PC-9 (cell line): ENCODE measurements at regions not wholly inside any gene's neighbourhood (a gene's known extent, or its start where the extent isn't known, plus 50 kb on each side); places are given as distances from the start of the nearest gene placed in this dataset.

Source experiments
- EZH2 ChIP-seq: fragments of 200-600 bp; sonication (generic); IDR thresholded peaks from 2 replicates; pipeline ENCODE4 v1.8.0; 2017; ENCODE audit warnings: antibody characterized with exemption, low read depth
- TF ChIP-seq, protein P1 (sequence below): fragments of 200-600 bp; sonication (generic); conservative IDR thresholded peaks from 2 replicates; pipeline ENCODE4 v1.6.1; 2017; ENCODE audit warnings: mixed run types, antibody characterized with exemption, mild to moderate bottlenecking, moderate library complexity

DNA sequence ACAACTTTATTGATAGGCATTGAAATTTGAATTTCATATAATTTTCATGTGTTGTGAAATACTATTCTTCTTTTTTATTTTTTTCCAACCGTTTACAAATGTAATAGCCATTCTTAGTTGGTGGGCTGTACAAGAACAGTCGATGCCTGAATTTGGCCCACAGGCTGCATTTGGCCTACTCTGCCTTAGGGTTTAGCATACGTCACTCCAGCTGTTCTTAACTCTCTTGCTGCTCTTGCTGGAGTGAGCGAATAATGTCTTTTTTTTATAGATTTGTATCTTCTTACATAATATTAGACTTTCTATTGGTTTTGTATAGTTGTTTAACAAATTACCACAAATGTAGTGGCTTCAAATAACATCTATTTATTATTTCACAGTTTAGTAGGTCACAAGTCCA is 163.4 kb upstream of the MKI67 start:
- TF ChIP-seq, protein P1, sequence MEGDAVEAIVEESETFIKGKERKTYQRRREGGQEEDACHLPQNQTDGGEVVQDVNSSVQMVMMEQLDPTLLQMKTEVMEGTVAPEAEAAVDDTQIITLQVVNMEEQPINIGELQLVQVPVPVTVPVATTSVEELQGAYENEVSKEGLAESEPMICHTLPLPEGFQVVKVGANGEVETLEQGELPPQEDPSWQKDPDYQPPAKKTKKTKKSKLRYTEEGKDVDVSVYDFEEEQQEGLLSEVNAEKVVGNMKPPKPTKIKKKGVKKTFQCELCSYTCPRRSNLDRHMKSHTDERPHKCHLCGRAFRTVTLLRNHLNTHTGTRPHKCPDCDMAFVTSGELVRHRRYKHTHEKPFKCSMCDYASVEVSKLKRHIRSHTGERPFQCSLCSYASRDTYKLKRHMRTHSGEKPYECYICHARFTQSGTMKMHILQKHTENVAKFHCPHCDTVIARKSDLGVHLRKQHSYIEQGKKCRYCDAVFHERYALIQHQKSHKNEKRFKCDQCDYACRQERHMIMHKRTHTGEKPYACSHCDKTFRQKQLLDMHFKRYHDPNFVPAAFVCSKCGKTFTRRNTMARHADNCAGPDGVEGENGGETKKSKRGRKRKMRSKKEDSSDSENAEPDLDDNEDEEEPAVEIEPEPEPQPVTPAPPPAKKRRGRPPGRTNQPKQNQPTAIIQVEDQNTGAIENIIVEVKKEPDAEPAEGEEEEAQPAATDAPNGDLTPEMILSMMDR = no peak
- no peak for TF ChIP-seq EZH2
